GM18907 (cell line): ENCODE measurements at regions not wholly inside any gene's neighbourhood (a gene's known extent, or its start where the extent isn't known, plus 50 kb on each side); places are given as distances from the start of the nearest gene placed in this dataset.

Experiments
- ATAC-seq: cut with Tn5 transposase; IDR thresholded peaks from one replicate; pipeline ENCODE4 v1.9.1; 2021; ENCODE audit warnings: mild to moderate bottlenecking, moderate library complexity; ENCODE audit not compliant: unreplicated experiment

- ATAC-seq, result no peak
Measured at GRCh38 chr7:36802459-36803135, 78.3 kb upstream of the AOAH start.

- no peak for ATAC-seq
Measured at GRCh38 chr7:36796850-36797536, 72.7 kb upstream of the AOAH start.

DNA sequence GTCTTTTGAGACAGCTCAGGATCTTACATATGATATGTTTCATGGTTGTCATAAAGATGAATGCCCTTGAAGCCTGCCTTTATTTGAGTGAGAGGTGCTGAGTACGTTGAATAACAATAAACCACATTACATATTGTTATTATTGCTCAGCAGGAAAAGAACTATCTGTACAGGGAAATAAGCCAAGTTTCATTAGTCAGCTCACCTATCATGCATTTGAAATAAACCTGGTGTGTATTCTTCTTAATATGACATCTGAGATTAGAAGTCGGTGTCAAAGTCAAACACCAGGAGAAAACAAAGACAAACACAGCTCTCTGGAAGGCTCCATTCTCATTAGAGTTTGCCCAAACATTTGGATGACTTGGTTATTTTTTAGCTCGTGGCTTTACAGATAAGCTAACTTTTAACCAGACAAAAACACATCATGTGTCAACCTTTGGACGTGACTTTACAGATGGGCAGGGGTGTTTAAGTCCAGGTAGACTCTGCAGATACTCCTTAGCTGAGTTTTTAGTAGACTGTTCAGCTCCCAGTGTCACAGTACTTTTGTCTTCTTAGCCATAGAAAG lies 71.2 kb upstream of the AOAH start:
- ATAC-seq, result no peak

DNA sequence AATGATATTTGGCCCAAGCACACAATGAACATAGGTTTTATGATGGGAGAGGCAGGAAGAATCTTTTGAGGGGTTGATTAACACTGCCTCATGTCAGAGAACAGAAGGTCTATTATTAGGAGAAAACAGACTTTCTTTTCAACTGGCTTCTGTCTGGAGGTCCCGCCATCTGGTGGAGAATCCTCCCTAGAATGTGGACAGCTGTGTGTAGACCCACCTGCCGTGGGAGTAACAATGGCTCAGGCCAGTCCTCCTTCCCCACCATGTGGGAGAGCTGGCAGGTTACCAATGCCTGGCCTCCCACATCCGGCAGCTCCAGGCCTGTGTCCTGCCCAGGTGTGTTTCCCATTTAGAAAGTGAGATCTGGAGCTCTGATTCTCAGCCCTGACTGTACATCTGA lies 70.4 kb upstream of the AOAH start:
- no peak for ATAC-seq

GRCh38 chr7:36792421-36792820 lies 68.1 kb upstream of the AOAH start:
- peak; percentile 72 for ATAC-seq

- ATAC-seq, result no peak
Measured at GRCh38 chr7:36790311-36790787, 66.1 kb upstream of the AOAH start.

DNA sequence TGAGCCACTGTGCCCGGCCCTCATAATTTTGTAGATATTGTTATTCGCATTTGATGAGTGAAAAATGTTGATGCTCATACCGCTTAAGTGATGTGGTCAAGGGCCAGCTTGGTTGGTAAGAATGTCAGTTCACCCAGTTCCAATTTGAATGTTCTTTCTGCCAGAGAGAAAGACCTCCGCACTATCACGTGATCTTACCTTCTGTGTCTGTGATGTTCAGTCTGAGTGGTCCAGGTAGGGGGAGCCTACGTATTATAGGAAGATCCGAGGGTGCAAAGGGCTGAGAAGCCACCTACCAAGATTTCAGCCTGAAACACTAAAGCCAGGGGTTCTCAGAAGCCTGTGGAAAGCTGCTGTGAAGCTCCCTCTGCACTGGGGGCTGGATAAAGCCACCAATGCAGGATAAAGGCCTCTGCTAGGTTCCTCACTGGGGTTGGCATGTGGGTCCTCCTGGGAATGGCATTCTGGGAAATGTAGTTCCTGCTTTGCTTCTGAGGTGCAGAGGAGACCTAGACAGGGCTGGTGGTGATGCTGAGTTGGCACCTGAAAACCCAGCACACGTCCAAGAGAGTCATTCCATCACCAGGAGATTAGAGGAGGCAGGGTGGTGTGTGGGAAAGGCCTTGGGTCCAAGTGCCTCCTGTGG lies 64.7 kb upstream of the AOAH start:
- no peak for ATAC-seq

DNA sequence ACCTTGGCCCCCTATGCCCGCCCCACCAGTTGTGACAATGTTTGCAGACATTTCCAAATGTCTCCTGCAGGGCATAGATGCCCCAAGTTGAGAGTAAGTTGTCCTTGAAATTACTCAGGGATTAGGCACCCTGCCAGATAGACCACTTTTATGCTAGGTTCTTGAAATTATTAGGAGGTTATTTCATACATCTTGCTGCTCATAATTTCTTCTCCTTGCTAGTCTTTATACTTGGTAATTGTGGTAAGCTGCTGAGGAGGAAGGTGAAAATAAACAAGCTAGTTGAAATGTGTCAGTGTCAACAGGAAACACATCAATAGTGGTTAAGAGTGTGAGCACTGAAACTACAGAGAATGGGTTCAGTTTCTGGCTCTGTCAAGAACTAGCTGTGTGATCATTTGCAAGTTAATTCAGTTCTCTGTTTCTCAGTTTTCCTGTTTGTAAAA lies 63.7 kb upstream of the AOAH start:
- ATAC-seq, result peak; percentile 34

- peak; percentile 99 for ATAC-seq
Measured at GRCh38 chr7:36784991-36785940, 61.0 kb upstream of the AOAH start.

GRCh38 chr7:36781011-36781738 lies 56.9 kb upstream of the AOAH start:
- no peak for ATAC-seq

- no peak for ATAC-seq
Measured at GRCh38 chr7:36777855-36778254, 53.6 kb upstream of the AOAH start.

- no peak for ATAC-seq
Measured at GRCh38 chr7:36777062-36777461, 52.8 kb upstream of the AOAH start.

GRCh38 chr7:36775676-36776075 lies 51.4 kb upstream of the AOAH start:
- ATAC-seq, result no peak

GRCh38 chr7:36775061-36775620 lies 50.8 kb upstream of the AOAH start:
- ATAC-seq, result no peak
